ENCODE measurements at regions not wholly inside any gene's neighbourhood (a gene's known extent, or its start where the extent isn't known, plus 50 kb on each side); places are given as distances from the start of the nearest gene placed in this dataset.

DNA sequence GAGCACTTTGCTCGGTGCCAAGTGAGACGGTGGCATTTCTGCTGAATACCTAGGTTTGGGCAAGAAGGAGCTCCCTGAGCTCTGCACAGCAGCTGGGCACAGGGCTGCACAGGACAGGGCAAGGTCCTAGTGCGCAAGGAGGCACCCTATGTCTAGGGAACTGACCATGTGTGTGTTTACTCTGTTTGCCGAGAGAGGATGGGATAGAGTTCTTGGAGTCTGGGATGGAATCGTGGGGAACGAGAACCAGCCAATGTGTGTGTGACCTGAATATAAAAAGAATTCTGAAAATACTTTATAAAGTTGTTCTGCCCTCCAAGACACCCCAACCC, 179.5 kb upstream of the NECTIN1 start:
- Mint-ChIP-seq H3K36me3 (ENCODE audit: insufficient read depth in 1 of 3, low read depth in 3 of 3) (no peaks in the 10 kb centered on the region; a peak in 1 of 7 replicates), H3K9me3 (no peaks in the 10 kb centered on the region), H3K4me3 (no peak overlapping the region; a peak in 1 of 5 replicates), H3K4me1 (peaks cover 27 to 33% of the 10 kb centered on the region in 2 experiments), H3K27me3 (ENCODE audit: low read depth) (peaks cover 9% of the 10 kb centered on the region), H3K27ac (no peak overlapping the region; a peak in 1 of 7 replicates)
- DNase-seq, result no peak
- Histone ChIP-seq H4K20me1 (ENCODE audit: control insufficient read depth, insufficient read depth, insufficient read length) (no peaks in the 10 kb centered on the region), H3K9me3 (ENCODE audit: control insufficient read depth, low read depth, low read length) (no peaks in the 10 kb centered on the region), H2BK5ac (ENCODE audit: insufficient read length, low read length) (no peak overlapping the region), H2AK5ac (ENCODE audit: insufficient read length, low read length) (no peak overlapping the region), H3K56ac (ENCODE audit: insufficient read length, low read depth, low read length) (no peak overlapping the region), H2AFZ (ENCODE audit: low read length) (no peak overlapping the region), H3K23me2 (ENCODE audit: insufficient read length, low read depth, low read length, poor library complexity, severe bottlenecking) (no peaks in the 10 kb centered on the region), H3K27me3 (ENCODE audit: insufficient read depth, low read length) (no peaks in the 10 kb centered on the region), H3K4me1 (ENCODE audit: insufficient read depth, low read length) (peaks cover 2% of the 10 kb centered on the region; the same call in 1 of the 2 replicates), H3K4me2 (ENCODE audit: insufficient read depth, insufficient read length, low read length) (no peak overlapping the region), H2BK15ac (ENCODE audit: low read depth, low read length) (no peak overlapping the region), H2BK20ac (ENCODE audit: low read depth, low read length, poor library complexity, severe bottlenecking) (no peak overlapping the region), H4K5ac (ENCODE audit: insufficient read length, low read depth, low read length) (no peak overlapping the region), H3K79me2 (ENCODE audit: insufficient read depth, low read length) (no peaks in the 10 kb centered on the region), H3K79me1 (ENCODE audit: insufficient read depth, low read depth, low read length, poor library complexity, severe bottlenecking) (no peaks in the 10 kb centered on the region), H3K9ac (ENCODE audit: extremely low read depth, insufficient read length, low read length) (no peak overlapping the region), H3K18ac (ENCODE audit: insufficient read length, low read depth, low read length) (no peak overlapping the region), H3K27ac (ENCODE audit: insufficient read length, low read depth, low read length) (no peak overlapping the region), H3K14ac (ENCODE audit: insufficient read depth, low read length) (no peak overlapping the region), H4K8ac (replicated peaks; ENCODE audit: insufficient read length, low read depth, low read length) (no peak overlapping the region), H4K91ac (ENCODE audit: insufficient read length, low read depth, low read length) (no peak overlapping the region), H3K4ac (ENCODE audit: low read depth, low read length) (no peak overlapping the region), H2BK120ac (ENCODE audit: low read depth, low read length, poor library complexity, severe bottlenecking) (no peak overlapping the region), H3K23ac (ENCODE audit: insufficient read length, low read depth, low read length) (no peak overlapping the region), H3T11ph (ENCODE audit: low read length) (no peak overlapping the region), H2BK12ac (ENCODE audit: insufficient read length, low read depth, low read length) (no peak overlapping the region)
- TF ChIP-seq, protein P1, sequence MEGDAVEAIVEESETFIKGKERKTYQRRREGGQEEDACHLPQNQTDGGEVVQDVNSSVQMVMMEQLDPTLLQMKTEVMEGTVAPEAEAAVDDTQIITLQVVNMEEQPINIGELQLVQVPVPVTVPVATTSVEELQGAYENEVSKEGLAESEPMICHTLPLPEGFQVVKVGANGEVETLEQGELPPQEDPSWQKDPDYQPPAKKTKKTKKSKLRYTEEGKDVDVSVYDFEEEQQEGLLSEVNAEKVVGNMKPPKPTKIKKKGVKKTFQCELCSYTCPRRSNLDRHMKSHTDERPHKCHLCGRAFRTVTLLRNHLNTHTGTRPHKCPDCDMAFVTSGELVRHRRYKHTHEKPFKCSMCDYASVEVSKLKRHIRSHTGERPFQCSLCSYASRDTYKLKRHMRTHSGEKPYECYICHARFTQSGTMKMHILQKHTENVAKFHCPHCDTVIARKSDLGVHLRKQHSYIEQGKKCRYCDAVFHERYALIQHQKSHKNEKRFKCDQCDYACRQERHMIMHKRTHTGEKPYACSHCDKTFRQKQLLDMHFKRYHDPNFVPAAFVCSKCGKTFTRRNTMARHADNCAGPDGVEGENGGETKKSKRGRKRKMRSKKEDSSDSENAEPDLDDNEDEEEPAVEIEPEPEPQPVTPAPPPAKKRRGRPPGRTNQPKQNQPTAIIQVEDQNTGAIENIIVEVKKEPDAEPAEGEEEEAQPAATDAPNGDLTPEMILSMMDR (conservative IDR thresholded peaks at IDR 0.05), result no peak
- WGBS (ENCODE audit: extremely low coverage, insufficient read length, low lambda C conversion rate), result no CpG with 5 or more reads among the region's 6 CpGs
